Tibial nerve (tissue), 4 donors: ENCODE measurements at regions not wholly inside any gene's neighbourhood (a gene's known extent, or its start where the extent isn't known, plus 50 kb on each side); places are given as distances from the start of the nearest gene placed in this dataset.

Experiments
- CTCF ChIP-seq, 5 experiments: fragments of 200-600 bp in 3 of 5; fragments of 450-650 bp in 2 of 5; sonication (generic) in 3 of 5; IDR thresholded peaks; one replicate each; pipeline ENCODE4 v1.5.1; 2016 to 2019; ENCODE audit warnings: antibody characterized with exemption in 5 of 5, mild to moderate bottlenecking in 3 of 5, moderate library complexity in 2 of 5
- EP300 ChIP-seq, 2 donors: sonication (generic); formaldehyde crosslinking; IDR thresholded peaks; one replicate each; pipeline ENCODE4 v1.6.1; 2017; ENCODE audit warnings: antibody characterized with exemption in 2 of 2, mild to moderate bottlenecking in 1 of 2
- POLR2A ChIP-seq, 2 donors: fragments of 450-650 bp; IDR thresholded peaks; one replicate each; pipeline ENCODE4 v1.6.1; 2017; ENCODE audit warnings: antibody characterized with exemption in 2 of 2, mild to moderate bottlenecking in 2 of 2, moderate library complexity in 2 of 2

- TF ChIP-seq EP300 (IDR thresholded peaks at IDR 0.05) (no peak), CTCF (IDR thresholded peaks at IDR 0.05) (no peak), POLR2A (IDR thresholded peaks at IDR 0.05) (no peak)
Observed at GRCh38 chr12:102543494-102544485, 63.4 kb upstream of the IGF1 start.
